ENCODE measurements at regions not wholly inside any gene's neighbourhood (a gene's known extent, or its start where the extent isn't known, plus 50 kb on each side); places are given as distances from the start of the nearest gene placed in this dataset.

- TF ChIP-seq YY1 (IDR thresholded peaks at IDR 0.05; ENCODE audit: insufficient read depth, insufficient read length) = no peak
- TF ChIP-seq ZNF274 (IDR thresholded peaks at IDR 0.05; ENCODE audit: low read depth, low read length) = no peak
Observed at GRCh38 chr14:28467611-28468010, 299.0 kb upstream of the FOXG1 start.
